ENCODE measurements at regions not wholly inside any gene's neighbourhood (a gene's known extent, or its start where the extent isn't known, plus 50 kb on each side); places are given as distances from the start of the nearest gene placed in this dataset.

- no peaks in the 10 kb centered on the region for H3K36me3 ChIP-seq
- no peak overlapping the region for H3K27ac ChIP-seq
- TF ChIP-seq POLR2A (IDR thresholded peaks at IDR 0.05) (no peak), CTCF (IDR thresholded peaks at IDR 0.05) (no peak)
- 93 to 94% methylated on average over 1 of the region's 1 CpG for WGBS, 2 donors
- H3K27me3 ChIP-seq: no peaks in the 10 kb centered on the region
- intact Hi-C loops (cut with DNase I): no loop called here
- no peaks in the 10 kb centered on the region for H3K9me3 ChIP-seq
- no peaks in the 10 kb centered on the region for H3K4me1 ChIP-seq
- no peak overlapping the region for H3K4me3 ChIP-seq
- DNase-seq: no peak
Measured at GRCh38 chr21:27156666-27157065, 189.8 kb upstream of the ADAMTS5 start.

GRCh38 chr21:27155130-27155500 lies 188.2 kb upstream of the ADAMTS5 start:
- intact Hi-C loops (cut with DNase I): no loop called here
- WGBS, 2 donors: 67 to 95% methylated on average over 1 of the region's 1 CpG
- Histone ChIP-seq H3K27me3 (no peaks in the 10 kb centered on the region), H3K36me3 (no peaks in the 10 kb centered on the region), H3K4me1 (no peaks in the 10 kb centered on the region), H3K27ac (no peak overlapping the region), H3K4me3 (no peak overlapping the region), H3K9me3 (no peaks in the 10 kb centered on the region)
- TF ChIP-seq POLR2A (IDR thresholded peaks at IDR 0.05) (no peak), CTCF (IDR thresholded peaks at IDR 0.05) (no peak)
- DNase-seq: no peak

GRCh38 chr21:27154451-27155129 lies 187.7 kb upstream of the ADAMTS5 start:
- intact Hi-C loops (cut with DNase I): no loop called here

GRCh38 chr21:27152996-27153395 lies 186.1 kb upstream of the ADAMTS5 start:
- Histone ChIP-seq H3K36me3 (no peaks in the 10 kb centered on the region), H3K27me3 (no peaks in the 10 kb centered on the region), H3K4me1 (no peaks in the 10 kb centered on the region), H3K27ac (no peak overlapping the region), H3K4me3 (no peak overlapping the region), H3K9me3 (no peaks in the 10 kb centered on the region)
- intact Hi-C loops (cut with DNase I): no loop called here
- TF ChIP-seq CTCF (IDR thresholded peaks at IDR 0.05) (no peak), POLR2A (IDR thresholded peaks at IDR 0.05) (no peak)
- no peak for DNase-seq

More at GRCh38 chr21:27154451-27155129, 187.7 kb upstream of the ADAMTS5 start:
- no peak overlapping the region for H3K4me3 ChIP-seq
- no peaks in the 10 kb centered on the region for H3K4me1 ChIP-seq
- no peaks in the 10 kb centered on the region for H3K36me3 ChIP-seq
- DNase-seq: no peak
- peak overlapping the region in 2 of 4 donors; percentile 26 to 34 for H3K27ac ChIP-seq
- WGBS, 2 donors: 45 to 56% methylated on average over 4 of the region's 4 CpGs
- no peaks in the 10 kb centered on the region for H3K27me3 ChIP-seq
- no peaks in the 10 kb centered on the region for H3K9me3 ChIP-seq
- TF ChIP-seq POLR2A (IDR thresholded peaks at IDR 0.05) (no peak), CTCF (IDR thresholded peaks at IDR 0.05) (no peak)

GRCh38 chr21:27149034-27149433 lies 182.1 kb upstream of the ADAMTS5 start:
- 21 to 51% methylated on average over 2 of the region's 2 CpGs for WGBS, 2 donors
- no peak overlapping the region for H3K27ac ChIP-seq
- no peaks in the 10 kb centered on the region for H3K36me3 ChIP-seq
- no peak for DNase-seq
- H3K4me1 ChIP-seq: no peaks in the 10 kb centered on the region
- H3K27me3 ChIP-seq: no peaks in the 10 kb centered on the region
- TF ChIP-seq POLR2A (IDR thresholded peaks at IDR 0.05) (no peak), CTCF (IDR thresholded peaks at IDR 0.05) (no peak)
- H3K9me3 ChIP-seq: no peaks in the 10 kb centered on the region
- H3K4me3 ChIP-seq: no peak overlapping the region
- intact Hi-C loops (cut with DNase I): no loop called here
